ENCODE measurements at regions not wholly inside any gene's neighbourhood (a gene's known extent, or its start where the extent isn't known, plus 50 kb on each side); places are given as distances from the start of the nearest gene placed in this dataset.

- DNase-seq (ENCODE audit: low read depth) = no peak
Measured at GRCh38 chr7:130966246-130967009, 232.4 kb upstream of the KLF14 start.

- DNase-seq (ENCODE audit: low read depth) = no peak
Measured at GRCh38 chr7:130970196-130970595, 236.2 kb upstream of the KLF14 start.

GRCh38 chr7:130970696-130971095, 236.7 kb upstream of the KLF14 start:
- no peak for DNase-seq (ENCODE audit: low read depth)

GRCh38 chr7:130971297-130971696, 237.3 kb upstream of the KLF14 start:
- DNase-seq (ENCODE audit: low read depth) = no peak

GRCh38 chr7:130972201-130972600, 238.2 kb upstream of the KLF14 start:
- no peak for DNase-seq (ENCODE audit: low read depth)

GRCh38 chr7:130973637-130974036, 239.6 kb upstream of the KLF14 start:
- DNase-seq (ENCODE audit: low read depth) = no peak

GRCh38 chr7:130974169-130974568, 240.2 kb upstream of the KLF14 start:
- no peak for DNase-seq (ENCODE audit: low read depth)

GRCh38 chr7:130974794-130975193, 240.8 kb upstream of the KLF14 start:
- no peak for DNase-seq (ENCODE audit: low read depth)

- DNase-seq (ENCODE audit: low read depth) = no peak
Measured at GRCh38 chr7:130975731-130976130, 241.7 kb upstream of the KLF14 start.

GRCh38 chr7:130982160-130982638, 248.2 kb upstream of the KLF14 start:
- no peak for DNase-seq (ENCODE audit: low read depth)

- no peak for DNase-seq (ENCODE audit: low read depth)
Measured at GRCh38 chr7:130982651-130983050, 248.6 kb upstream of the KLF14 start.

GRCh38 chr7:130985361-130985760, 251.4 kb upstream of the KLF14 start:
- DNase-seq (ENCODE audit: low read depth) = no peak

GRCh38 chr7:130986261-130986690, 252.3 kb upstream of the KLF14 start:
- DNase-seq (ENCODE audit: low read depth) = peak; percentile 26

- DNase-seq (ENCODE audit: low read depth) = no peak
Measured at GRCh38 chr7:130987092-130987491, 253.1 kb upstream of the KLF14 start.

- peak; percentile 35 for DNase-seq (ENCODE audit: low read depth)
Measured at GRCh38 chr7:130988443-130988842, 254.4 kb upstream of the KLF14 start.

GRCh38 chr7:130989101-130989795, 255.2 kb upstream of the KLF14 start:
- DNase-seq (ENCODE audit: low read depth) = no peak

GRCh38 chr7:130990178-130990832, 256.3 kb upstream of the KLF14 start:
- DNase-seq (ENCODE audit: low read depth) = peak; percentile 41

GRCh38 chr7:130993671-130994365, 259.8 kb upstream of the KLF14 start:
- DNase-seq (ENCODE audit: low read depth) = no peak

GRCh38 chr7:130994378-130995115, 260.5 kb upstream of the KLF14 start:
- no peak for DNase-seq (ENCODE audit: low read depth)

GRCh38 chr7:130995252-130996081, 261.5 kb upstream of the KLF14 start:
- DNase-seq (ENCODE audit: low read depth) = no peak

All from T follicular helper cell (primary cell).